Tongue (tissue), 1 donor: ENCODE measurements at regions not wholly inside any gene's neighbourhood (a gene's known extent, or its start where the extent isn't known, plus 50 kb on each side); places are given as distances from the start of the nearest gene placed in this dataset.
"Not testable (repeated sequence)": the region's sequence is repeated elsewhere in the genome, so short reads cannot be mapped to it uniquely, and the experiment has no call there.

Experiments used
- DNase-seq: peaks from one replicate; pipeline ENCODE4 v3.0.0-alpha.2; 2015

DNA sequence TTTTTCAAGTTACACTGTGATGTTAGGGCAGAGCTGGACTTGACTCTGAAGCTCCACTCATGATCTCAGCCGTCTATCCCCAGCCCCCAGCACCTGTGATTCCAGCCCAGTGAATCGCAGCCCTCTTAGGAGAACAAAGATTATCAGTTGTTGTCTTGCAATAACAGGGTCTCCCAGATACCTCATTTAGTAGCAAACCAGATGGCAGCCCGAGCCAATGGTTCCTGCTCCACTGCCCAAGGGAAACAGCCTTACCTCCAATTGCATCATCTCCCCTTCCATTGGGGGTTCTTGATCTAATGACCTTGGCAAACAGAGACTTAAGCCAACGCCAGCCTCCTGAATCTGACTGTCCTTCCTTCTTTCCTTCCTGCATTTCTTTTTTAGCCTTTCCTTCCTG is 371.2 kb downstream of the BCL11B start:
- no peak for DNase-seq

DNA sequence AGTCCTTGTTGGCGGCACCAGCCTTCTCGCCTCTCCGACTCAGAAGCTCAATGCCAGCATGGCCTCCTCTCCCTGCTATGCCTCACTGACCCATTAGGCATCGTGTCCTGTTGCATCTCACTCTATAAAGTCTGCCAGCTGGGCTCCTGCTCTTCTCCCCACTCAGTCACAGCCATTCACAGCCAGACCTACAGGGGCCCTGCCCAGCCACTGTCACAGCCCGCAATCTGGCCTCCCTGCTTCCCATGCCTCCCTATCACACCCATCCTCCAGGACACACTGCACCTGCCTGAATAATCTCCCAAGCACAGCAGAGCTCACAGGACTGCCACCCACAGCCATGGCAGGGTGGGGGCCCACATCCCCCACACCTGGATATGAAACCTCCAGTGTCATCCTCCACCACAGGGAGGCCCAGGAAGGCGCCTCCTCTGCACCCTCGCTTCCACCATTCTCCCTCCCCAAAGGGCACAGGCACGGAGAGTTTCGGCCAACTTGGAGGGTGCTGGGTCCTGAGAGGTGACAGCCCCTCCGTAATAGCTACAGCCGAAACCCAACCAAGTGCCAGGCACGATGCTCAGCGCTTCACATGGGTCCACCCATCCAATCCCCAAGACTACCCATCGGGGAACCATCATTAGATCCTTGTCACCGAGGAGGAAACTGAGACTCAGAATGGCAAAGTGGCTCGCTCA is 370.3 kb downstream of the BCL11B start:
- DNase-seq = no peak

DNA sequence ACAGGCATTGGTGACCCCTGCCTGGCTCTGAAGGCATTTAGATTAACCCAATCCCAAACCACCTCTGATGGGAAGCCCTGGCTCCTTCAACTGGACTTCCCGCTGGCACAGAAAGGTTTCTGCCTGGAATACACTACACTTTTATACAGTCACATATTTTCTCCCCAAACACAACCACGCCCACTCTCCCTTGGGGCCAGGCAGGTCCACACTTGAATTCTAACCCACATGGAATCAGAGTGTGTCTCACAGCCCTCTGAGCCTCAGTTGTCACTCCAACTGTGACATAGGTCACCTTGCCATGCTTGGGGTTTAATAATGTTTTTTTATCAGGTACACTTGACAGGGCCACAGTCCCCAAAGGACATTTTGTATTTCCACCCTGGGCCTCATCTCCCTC is 368.6 kb downstream of the BCL11B start:
- peak; percentile 32 for DNase-seq

DNA sequence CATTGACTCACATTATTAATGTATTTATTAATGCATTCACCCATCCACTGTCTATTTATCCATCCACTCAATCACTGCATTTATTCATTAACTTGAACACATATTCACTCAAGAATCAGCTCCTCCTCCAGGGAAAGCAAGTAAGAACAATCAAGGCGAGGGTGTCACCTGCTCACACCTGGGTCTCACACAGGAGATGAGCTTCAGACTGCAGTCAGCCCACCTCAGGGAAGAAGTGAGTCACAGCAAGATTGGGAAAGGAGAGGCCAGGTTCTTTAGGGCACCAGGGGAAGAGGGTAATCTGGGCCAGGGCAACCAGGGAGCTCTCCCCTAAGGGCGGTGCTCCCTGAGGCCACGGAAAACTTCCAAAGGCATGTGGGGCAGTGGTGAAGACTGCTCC is 367.3 kb downstream of the BCL11B start:
- DNase-seq = no peak

DNA sequence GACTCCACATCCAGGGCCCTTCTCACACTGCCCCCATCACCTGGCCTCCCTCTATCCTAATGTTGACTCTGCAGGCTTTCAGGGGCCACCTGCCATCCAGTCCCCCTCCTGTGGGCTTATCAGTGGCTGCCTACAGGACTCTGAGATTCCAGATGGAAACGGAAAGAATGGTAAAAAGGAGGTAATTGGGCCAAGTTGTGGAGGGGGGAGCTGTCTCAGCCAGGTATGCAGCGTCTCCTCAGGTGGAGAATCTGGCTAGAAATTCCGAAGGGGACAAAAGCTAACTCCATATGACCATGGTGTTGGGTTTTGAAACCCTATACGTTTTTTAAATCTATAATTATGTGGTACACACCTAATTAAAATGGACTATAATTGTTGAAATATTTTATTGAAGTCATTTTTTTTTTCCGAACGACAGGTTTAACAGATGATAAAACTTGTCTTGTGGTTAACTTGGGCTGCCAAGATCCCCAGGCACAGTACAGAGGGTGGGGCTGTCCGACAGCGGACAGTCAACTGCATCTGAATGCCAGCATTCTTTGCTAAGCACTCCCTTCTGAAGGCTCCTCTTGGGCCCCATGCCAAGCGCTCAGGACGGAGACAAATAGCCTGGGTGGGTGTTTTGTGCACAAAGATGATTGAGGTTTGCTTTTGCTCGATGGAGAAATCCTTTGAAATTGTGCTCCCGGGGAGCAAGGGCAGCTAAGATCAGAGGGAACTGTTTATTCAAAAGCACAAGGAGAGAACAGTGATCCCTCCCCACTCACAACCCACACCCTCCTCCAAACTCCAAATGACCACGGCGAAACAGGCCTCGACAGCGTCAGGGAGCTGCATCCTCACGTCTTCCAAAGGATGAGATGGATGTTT is 365.6 kb downstream of the BCL11B start:
- DNase-seq = peak; percentile 85

DNA sequence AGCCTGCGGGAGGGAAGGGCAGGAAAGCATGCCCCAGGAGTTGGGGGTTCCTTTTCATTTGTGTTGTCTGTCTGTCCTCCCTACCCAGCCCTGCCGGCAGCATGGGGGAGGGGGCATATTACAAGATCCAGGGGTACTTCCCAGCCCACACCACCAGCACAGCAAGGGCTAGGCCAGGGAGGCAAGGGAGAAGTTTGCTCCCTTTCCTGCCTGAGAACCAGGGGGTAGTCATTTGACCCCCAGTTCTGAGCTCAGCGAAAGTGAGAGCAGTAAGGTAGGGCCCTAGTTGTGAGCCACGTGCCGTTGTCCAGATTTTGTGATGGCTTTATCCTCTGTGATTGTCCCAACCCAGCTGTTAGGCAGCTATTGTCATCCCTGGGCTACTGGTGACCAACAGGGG is 364.7 kb downstream of the BCL11B start:
- DNase-seq = no peak

DNA sequence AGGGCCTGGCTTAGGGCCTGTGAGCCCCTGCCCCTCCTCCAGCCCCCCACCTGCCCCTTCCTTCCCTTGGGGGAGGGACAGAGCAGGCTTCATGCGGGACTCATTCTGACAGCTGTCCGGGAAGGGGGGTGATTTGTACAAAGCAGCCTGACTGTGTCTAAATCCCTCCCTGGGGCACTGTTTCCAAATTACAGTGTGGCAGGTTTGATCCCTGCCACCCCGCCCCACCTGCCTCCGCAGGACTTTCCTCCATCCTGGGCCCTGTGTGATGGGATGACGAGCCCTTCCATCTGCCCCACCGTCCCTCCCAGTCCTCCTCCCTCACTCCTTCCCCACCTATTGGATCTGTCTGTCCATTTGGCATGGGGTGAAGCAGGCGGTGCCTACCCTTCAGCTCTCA is 363.9 kb downstream of the BCL11B start:
- DNase-seq = peak; percentile 89

DNA sequence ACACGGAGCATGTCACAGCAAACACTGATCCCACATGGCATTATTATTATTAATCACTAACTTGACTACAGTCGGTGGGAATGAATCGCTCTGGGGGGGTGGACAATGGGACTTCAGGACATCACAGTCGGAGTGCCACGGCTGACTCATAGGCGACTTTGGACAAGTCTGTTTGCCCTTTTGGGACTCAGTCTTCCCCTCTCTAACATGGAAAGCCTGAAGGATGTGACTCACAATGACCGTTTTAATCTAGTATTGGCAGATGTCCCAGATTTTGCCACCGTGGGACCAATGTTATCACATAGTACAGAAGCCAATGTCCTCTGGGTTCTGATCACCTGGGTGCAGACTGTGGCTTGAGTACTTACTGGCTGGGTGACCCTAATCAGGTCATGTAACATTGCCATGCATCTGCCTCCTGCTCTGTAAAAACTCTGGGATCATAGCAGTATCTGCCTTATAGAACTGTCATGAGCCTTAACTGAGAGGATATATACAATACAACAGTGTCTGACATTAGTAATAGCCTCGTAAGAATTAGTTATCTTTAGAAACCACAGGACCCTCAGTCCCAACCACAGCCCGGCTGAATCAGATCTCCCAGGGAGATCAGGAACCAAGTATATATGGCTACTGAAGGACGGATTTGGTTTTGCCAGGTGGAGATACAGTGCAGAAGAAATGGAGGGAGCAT is 362.6 kb downstream of the BCL11B start:
- DNase-seq = peak; percentile 35

DNA sequence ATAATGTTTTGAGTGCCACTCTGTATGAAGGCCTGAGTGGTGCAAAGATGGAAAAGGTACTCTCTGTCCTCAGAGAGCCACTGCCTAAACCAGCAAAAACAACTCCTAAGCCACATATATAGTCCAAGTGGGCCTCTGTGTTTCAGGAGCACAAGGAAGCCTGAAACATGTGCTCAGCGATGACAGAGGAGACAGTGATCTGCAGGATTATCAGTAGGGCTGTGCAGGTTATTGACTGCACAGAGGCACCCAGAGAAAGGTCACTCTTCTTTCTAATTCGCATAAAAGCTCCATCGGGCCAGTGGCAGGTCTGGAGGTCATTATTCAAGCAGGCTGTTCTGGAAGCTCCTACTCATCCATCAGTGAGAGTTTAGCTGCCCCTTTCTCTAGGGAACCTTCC is 361.9 kb downstream of the BCL11B start:
- DNase-seq = peak; percentile 53

DNA sequence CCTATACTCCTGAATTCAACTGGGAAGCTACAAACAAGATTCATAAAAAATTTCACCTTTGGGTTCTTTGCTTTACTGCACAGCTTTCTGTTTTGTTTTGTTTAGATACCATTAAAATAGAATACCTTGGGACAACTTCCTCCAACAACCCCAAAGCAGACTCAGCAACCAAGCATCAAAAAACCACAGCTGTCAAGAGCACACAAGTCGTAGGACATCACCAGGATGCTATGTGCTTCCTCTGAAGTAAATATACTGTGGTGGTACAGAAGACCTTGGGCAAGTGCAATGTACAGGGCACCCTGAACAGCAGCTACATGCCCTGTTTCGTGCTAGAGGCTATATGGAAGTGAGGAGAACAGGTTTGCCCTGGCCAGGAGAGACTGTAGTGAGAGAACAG is 359.3 kb downstream of the BCL11B start:
- DNase-seq = no peak

DNA sequence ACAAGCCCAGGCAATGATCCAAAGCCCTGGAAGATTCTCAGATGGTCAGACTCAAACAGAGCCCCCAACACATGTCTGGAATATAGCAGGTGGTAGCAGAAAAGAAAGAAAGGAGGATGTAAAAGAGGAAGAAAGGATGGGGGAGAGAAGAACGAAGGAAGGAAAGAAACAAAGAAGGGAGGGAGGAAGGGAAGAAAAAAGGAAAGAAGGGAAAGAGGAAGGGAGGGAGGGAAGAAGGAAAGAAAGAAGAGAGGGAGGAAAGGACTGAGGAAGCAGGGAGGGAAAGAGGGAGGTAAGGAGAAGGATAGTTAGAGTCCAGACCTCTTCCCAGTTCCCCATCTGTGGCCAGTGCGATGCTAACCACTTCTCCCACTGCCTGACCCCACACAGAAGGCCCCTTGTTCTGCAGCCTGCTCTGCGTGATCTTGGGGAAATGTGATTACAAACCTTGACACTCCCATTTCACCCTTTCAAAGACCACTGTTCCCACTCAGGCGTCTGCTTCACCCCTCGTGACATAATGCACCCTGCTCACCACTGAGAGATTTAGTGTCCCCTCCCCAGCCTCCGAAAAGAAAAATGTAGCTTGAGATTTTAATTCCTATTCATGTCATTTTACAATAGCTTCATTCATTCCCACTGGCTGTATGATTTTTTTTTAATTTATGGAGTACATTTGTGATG is 357.9 kb downstream of the BCL11B start:
- peak; percentile 51 for DNase-seq

DNA sequence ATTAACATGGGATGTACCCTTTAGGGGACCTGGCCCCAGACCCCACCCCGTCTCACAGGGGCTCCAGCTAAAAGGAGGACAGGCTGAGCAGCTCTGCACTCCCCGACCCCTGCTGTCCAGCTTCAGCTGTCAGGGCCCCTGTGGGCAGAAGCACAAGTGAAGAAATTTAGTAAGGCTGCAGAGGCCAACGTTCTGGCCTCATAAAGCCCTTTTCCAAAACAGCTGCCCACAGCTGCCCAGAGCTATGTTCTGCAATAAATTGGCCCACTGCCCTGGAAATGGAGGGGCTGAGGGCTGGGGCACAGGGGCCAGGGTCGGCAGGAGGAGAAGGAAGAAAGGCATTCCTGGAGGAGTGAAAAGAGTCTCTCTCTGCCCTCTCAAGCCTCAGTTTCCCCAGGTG is 357.1 kb downstream of the BCL11B start:
- DNase-seq = peak; percentile 92

DNA sequence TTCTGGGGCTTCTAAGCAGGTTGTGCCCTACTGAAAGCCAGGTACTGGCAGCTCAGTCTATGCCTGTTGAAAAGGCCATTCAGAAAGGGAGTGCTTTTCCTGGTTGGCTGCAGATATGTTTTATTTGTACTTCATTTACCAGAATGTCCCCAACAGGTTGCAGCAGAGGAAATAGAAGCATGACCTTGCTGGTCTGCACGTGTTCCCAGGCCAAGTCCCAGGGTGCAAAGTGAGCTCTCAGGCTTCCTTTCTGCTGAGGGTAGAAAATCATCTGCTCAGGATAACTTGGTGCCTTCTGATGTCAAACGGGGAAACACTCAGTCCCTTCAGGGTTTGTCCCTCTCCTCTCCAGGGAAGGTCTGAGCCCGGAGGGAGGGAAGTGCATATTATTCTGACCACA is 356.4 kb downstream of the BCL11B start:
- DNase-seq = no peak

DNA sequence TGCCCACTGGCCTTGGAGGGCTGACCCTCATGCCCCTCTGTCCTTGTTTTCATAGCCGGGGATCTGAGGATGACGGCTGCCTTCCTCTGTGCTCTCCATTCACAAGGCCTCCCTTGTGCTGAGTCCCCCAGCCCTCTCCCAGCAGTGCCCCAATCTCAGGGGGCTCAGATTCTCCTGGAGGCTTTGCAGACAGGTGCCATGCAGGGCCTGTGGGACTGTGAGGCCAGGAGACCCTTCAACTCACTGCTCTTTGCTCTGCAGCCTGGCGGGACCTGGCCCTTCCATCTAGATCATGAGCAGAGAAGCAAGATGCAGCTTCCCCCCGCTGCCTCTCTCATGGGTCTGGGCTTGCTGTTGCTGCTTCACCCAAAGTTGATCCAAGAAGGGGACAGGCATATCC is 356.0 kb downstream of the BCL11B start:
- no peak for DNase-seq

DNA sequence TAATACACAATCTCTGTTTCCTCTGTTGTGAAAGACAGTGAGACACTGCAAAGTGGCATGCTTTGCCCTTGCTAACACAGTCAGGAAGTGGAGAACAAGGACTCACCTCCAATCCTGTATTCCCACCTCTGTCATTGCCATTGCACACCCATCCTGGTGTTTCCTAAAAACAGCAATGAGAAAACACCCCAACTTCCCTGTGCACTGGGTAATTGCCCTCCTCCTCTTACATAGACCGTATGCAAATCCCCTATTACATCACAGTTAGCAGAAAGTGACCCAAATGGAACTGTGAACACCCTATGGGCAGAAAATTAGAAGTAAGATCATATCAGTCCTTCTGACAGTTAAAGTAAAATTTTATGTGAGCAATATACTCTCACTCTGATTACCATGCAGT is 355.5 kb downstream of the BCL11B start:
- DNase-seq = no peak

DNA sequence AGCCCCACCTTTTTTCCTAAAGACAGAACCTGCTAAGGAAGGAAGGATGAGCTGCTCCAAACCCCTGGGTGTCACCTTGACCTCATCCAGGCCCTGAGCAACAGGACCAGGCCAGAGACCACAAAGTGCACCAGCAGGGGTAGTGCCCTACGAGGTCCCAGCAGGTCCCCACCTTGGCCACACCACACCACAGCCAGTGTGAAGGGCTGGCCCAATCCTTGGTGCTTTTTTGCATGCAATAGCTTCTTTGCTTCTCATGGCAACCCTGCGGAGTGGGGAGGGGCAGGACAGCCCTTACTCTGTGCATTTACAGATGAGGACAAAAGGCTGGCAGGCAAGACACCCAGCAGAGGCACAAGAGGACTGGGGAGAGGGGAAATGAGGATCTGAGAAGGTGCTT is 352.6 kb downstream of the BCL11B start:
- DNase-seq = no peak

DNA sequence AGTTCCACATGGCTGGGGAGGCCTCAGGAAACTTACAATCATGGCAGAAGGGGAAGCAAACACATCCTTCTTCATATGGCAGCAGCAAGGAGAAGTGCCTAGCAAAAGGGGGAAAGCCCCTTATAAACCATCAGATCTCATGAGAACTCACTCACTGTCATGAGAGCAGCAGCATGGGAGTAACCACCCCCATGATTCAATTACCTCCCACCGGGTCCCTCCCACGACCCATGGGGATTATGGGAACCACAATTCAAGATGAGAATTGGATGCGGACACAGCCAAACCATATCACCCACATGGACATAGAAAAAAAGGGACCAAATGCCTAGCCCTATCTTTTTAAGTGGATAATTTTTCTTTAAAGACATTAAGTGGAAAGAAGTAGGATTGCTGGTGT is 350.7 kb downstream of the BCL11B start:
- DNase-seq = not testable (repeated sequence)

DNA sequence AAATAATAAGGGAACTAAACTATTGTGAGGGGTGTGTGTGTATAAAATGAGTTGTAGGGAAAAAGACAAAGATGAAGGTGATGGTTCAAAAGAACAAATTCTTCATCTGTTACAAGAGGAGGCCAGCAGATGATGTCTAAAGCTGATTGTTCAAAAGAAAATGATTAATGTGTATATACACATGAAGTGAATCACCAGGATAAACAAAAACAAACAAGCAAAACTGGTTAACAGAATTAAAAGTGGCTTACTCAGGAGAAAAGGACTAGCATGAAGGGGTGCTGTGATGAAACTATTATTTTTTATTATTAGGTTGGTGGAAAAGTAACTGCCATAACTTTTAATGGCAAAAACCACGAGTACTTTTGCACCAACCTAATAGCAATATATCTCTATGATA is 348.4 kb downstream of the BCL11B start:
- DNase-seq = no peak

DNA sequence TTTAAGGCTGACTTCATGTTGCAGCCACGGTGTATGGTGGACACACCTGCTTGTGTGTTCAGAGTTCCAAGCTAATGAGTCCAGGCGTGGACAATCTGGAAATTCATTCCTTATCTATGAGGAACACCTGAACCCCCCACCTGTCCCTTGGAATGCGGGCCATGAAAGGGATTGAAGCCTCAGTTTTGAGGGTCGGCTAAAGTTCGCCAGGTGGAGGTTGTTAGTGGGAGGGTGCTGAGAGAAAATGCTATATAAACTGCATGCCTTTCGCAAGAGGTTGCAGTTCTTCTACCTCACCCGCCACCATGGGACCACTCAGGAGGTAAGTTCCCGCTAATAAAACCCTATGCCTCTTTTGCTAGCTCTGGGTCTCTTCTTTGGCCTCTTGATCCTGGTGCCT is 348.0 kb downstream of the BCL11B start:
- no peak for DNase-seq

DNA sequence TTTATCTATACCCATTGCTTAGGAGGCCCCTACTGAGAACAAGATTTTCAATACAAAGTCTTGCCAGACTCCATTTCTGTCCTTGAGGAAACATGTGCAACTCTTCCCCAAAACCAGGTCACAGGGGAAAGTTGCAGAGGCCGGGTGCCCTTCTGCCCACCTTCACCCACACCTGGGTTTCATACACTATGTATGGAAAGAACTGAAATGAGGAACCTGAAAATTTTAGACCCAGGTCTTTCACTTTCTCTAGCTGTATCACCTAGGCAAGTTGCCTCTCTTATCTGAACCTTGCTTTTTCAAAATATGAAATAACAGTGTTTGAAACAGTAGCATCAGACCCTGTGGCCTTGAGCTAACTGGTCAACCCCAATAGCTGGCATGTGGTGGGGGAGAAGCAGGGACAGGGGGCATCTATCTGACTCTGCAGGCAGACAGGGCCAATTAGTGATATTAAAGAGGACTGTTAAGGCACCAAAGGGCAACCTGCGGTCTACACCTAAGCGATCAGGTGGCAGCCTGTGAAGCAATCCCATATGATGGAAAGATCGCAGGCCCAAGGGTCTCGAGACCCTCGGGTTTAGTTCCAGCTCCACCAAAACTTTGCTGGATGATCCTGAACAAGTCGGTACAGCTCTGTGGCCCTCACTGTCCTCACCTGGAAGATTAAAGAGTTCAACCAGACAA is 346.5 kb downstream of the BCL11B start:
- DNase-seq = no peak

DNA sequence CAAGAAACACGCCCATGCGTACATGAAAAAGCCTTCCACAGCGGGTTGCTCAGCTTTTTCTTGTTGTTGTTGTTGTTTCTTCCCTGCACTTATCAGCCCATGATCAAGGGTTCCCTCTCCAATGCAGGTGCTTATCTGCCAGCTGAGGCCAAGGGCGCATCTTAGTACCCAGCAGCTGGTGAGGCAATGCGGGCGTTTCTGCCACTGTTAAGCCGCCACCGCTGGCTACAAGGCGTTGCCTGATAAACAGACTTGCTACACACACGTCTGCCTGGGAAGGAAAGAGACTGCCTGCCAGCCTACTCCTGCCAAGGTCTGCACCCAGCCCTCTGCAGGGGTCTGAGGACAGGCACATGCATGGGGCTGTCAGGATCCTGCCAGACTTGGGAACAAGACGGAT is 345.9 kb downstream of the BCL11B start:
- peak; percentile 63 for DNase-seq

DNA sequence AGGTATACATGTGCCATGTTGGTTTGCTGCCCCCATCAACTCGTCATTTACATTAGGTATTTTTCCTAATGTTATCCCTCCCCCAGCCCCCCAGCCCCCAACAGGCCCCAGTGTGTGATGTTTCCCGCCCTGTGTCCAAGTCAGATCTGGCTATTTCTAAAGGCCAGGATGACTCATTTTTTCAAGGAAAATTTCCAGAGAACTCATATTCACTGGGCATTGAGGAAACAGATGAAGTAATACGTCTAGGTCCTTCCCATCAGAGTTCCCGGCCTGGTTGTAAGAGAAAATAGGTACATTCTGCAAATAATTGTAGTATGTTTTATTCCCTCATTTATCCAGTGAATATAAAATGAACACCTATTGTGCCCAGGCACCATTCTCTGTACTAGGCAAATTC is 345.2 kb downstream of the BCL11B start:
- DNase-seq = no peak
